ENCODE measurements at regions not wholly inside any gene's neighbourhood (a gene's known extent, or its start where the extent isn't known, plus 50 kb on each side); places are given as distances from the start of the nearest gene placed in this dataset.
"Not testable (repeated sequence)": the region's sequence is repeated elsewhere in the genome, so short reads cannot be mapped to it uniquely, and the experiment has no call there.

- no peak for DNase-seq
These were observed 375.7 kb downstream of the CCSER2 start for GRCh38 chr10:84704101-84704500.

GRCh38 chr10:84706431-84706830 lies 378.0 kb downstream of the CCSER2 start:
- DNase-seq: no peak

GRCh38 chr10:84706875-84707274 lies 378.5 kb downstream of the CCSER2 start:
- DNase-seq: no peak

DNA sequence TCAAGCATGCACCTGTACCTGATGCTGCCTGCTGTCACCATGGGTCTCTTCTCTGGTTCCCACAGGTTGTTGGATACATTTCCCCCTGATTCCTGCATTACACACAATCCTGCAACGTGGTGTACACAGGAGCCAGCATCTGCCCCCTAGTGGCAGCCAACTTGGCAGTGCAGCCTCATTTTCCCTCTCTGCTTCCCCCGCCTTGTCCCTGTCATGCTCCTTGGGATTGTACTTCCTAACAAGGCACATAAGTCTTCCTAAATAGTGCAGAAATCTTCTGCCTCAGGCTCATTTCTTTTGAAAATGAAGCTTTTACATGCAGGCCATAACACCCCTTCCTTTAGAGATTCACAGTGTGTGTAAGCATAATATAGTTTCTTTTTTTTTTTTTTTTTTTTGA lies 387.5 kb downstream of the CCSER2 start:
- peak; percentile 5 for DNase-seq

DNA sequence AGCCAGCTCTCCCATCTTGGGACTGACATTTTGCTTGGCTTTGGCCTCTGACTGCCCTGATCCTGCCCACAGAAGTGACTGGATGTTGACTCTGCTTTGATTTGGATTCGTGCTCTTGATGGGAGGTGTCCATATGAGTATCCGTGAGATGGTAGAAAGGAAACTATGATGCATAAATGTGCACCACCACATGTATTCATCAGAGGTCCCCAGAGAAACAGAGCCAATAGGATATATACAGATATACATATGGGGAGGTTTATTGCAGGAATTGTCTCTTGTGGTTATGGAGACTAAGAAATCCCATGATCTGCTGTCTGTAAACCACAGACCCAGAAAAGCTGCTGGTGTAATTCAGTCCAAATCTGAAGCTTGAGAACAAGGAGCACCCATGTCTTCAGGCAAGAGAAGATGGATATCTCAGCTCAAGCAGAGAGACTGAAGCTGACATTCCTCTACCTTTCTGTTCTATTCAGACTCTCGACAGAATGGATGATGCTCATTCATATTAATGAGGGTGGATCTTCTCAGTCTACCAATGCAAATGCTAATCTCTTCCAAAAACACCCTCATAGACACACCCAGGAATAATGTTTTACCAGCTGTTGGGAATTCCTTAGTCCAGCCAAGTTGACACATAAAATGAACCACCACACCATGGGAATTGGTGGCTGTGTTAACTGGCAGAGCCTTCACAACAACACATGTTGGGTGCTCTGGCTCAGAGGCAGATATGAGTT lies 390.7 kb downstream of the CCSER2 start:
- no peak for DNase-seq

DNA sequence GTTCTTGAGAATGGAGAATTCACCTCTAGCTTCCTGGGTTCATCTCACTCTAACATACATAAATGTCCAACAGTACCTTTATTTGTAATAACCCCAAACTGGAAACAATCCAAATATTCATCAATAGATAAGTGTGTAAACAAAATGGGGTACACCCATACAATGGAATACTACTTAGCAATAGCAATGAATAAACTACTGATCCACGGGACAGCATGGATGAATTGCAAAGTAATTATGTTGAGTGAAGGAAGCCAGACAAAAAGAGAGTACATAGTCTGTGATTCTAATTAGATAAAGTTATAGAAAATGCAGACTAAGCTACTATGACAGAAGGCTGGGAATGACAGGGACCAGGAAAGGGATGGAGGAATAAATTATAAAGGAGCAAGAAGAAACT lies 391.3 kb downstream of the CCSER2 start:
- DNase-seq: no peak

- DNase-seq: no peak
These were observed 399.0 kb downstream of the CCSER2 start for GRCh38 chr10:84727398-84727797.

DNA sequence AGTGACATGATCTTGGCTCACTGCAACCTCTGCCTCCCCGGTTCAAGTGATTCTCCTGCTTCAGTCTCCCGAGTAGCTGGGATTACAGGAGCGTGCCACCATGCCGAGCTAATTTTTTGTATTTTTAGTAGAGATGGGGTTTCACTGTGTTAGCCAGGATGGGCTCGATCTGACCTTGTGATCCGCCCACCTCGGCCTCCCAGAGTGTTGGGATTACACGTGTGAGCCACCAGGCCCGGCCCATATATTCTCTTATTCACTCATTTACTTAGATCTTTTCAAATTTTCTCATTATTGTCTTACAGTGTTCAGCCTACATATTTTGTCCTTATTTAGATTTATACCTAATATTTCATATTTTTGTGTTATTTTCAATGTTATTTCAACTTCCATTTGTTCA lies 410.7 kb downstream of the CCSER2 start:
- DNase-seq: not testable (repeated sequence)

DNA sequence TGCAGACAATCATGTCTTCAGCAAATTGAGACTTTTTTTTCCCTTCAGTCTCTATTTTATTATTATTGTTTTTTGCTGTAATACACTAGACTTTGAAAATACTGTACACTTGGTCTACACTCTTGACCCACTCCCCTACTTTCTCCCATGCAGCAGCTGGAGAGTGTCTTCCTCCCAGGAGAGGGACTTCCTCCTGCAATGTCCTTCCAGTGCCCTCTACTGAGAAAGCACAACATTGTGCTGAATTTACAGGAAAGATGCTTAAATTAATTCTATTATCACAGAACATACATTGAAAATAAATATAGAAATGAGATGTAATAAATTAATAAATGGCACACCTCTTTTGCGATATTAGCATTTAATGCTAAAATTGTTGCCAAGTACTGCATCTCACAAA lies 411.3 kb downstream of the CCSER2 start:
- DNase-seq: no peak

- no peak for DNase-seq
These were observed 415.1 kb downstream of the CCSER2 start for GRCh38 chr10:84743483-84743882.

DNA sequence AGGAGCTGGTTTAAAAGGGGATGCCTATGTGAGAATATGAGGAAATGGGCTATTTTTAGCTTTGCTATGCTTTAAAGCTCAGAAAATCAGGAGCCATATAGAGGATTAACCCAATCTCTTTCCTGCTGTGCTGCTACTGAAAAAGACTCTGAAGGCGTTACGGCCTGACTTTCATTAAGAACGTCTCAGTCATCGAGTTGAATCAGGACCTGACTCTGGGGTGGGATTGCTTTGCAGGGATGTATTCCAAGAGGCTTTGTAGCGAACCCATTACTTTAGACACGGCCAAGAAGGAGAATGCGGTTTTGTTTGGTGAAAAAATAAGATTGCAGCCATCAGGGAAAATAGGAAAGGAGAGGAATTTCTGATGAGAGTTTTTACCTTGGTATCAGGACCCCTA lies 426.9 kb downstream of the CCSER2 start:
- no peak for DNase-seq

DNA sequence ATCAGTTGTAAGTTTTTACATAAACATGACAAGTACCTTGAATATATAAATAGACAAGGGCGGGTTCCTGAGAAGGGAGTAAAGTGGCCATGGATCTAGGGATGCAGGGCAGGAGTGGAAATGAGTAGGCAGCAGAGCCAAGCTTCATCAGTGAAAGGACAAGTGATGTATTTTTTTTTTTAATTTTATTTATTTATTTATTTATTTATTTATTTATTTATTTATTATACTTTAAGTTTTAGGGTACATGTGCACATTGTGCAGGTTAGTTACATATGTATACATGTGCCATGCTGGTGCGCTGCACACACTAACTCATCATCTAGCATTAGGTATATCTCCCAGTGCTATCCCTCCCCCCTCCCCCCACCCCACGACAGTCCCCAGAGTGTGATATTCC lies 428.3 kb downstream of the CCSER2 start:
- not testable (repeated sequence) for DNase-seq

DNA sequence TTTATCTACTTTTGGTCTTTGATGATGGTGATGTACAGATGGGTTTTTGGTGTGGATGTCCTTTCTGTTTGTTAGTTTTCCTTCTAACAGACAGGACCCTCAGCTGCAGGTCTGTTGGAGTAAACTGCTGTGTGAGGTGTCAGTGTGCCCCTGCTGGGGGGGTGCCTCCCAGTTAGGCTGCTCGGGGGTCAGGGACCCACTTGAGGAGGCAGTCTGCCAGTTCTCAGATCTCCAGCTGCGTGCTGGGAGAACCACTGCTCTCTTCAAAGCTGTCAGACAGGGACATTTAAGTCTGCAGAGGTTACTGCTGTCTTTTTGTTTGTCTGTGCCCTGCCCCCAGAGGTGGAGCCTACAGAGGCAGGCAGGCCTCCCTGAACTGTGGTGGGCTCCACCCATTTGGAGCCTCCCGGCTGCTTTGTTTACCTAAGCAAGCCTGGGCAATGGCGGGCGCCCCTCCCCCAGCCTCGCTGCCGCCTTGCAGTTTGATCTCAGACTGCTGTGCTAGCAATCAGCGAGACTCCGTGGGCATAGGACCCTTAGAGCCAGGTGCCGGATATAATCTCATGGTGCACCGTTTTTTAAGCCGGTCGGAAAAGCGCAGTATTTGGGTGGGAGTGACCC lies 433.7 kb downstream of the CCSER2 start:
- peak; percentile 55 for DNase-seq

DNA sequence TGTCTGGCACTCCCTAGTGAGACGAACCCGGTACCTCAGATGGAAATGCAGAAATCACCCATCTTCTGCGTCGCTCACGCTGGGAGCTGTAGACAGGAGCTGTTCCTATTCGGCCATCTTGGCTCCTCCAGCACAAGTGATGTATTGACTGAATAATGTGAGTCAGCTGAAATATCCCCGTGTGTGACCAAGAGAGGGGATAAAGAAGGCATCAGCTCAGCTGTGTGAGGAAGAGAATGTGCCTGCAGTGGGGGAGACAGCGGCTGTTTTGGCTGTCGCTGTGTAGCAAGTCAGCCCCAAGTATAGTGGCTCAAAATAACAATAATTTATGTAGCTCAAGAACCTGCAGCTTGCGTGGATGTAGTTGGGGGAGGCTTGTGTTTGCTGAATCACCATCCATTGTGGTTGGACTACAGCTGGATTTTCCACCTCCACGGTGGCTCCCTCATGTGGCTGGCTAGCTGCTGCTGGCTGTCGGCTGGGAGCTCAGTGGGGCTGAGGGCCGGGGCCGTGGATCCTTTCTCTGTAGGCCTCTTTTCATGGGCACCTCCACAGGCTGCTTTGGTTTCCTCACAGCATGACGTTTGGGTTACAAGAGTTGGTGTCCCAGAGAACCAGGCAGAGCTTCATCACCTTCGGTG lies 434.5 kb downstream of the CCSER2 start:
- no peak for DNase-seq

GRCh38 chr10:84763965-84764364 lies 435.6 kb downstream of the CCSER2 start:
- DNase-seq: no peak

DNA sequence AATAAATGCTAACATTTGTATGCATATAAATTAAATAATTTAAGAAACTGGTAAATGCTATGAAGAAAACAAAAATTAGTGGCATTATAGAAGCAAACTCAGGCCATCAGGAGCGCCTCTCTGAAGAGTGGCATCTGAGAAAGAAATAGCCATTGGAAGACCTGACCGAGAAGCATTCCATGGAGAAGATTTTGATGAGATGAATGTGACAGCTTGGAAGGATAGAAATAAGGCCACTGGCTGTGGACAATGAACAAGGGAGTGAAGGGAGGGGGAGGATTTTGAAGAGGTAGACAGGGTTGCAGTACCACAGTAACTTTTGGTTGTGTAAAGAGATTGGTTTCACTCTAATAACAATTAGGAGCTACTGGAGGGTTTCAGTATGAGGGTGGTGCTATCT lies 436.7 kb downstream of the CCSER2 start:
- DNase-seq: no peak

- DNase-seq: no peak
These were observed 437.3 kb downstream of the CCSER2 start for GRCh38 chr10:84765656-84766055.

DNA sequence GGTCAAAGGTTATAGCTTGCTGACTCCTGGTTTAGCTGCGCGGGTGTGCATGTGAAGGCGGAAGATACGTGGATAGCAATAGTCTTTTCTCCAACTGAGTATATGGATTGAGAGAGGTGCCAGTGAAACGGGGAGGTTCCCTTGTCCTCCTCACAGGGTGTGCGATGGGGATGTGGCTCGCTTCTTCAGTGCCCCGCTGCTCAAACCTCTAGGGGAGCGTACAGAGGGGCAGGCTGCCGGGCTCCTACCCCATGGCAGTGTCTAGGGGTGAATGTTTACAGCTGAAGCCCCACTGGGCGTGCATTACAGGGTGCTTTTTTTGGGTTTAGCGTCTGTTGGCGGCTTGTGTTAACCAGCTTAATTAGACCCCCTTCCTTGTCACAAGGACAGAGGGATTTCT lies 438.5 kb downstream of the CCSER2 start:
- no peak for DNase-seq

GRCh38 chr10:84768132-84768531 lies 439.7 kb downstream of the CCSER2 start:
- DNase-seq: no peak

- DNase-seq: no peak
These were observed 442.4 kb downstream of the CCSER2 start for GRCh38 chr10:84770824-84771223.

GRCh38 chr10:84783386-84783785 lies 455.0 kb downstream of the CCSER2 start:
- peak; percentile 66 for DNase-seq

- DNase-seq: no peak
These were observed 455.5 kb downstream of the CCSER2 start for GRCh38 chr10:84783909-84784308.

DNA sequence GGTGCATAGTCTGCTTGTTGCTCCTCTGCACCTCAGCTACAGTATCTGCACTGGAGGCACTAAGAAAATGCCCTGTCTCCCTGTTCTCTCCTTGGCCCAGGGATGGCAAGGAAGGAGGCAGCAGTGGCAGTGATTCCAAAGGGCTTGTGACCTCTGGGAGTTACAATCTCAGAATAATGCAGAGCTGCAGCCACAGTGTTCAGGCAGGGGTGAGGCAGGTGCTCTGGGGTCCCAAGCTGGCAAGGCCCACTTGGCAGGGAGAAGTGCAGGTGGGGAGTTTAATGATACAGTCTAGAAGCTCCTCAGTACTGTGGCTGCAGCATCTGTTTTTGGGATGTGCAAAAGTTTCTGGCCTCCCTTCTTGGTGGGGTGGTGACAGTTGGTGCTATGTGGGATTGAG lies 456.4 kb downstream of the CCSER2 start:
- no peak for DNase-seq

DNA sequence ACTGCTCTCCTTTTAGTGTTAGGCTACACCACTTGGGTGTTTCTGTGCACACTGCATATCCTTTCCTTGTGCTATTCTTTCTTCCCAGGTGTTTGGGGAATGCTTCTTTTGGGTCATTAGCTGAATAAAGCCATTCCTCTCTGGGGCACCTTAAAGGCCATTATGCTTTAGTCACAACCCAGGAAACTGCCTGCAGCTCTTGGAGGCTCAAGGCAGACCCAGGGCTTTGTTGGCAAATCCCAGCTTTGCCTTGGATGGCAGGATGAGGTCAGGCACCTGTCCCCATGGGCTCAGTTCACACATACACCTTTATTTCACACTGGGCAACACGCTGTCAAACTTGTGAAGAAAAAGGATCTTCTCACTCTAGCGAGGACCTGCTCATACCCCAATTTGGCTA lies 460.6 kb downstream of the CCSER2 start:
- no peak for DNase-seq

Measured in NCI-H2171 treated with DMSO at 0.1 percent for 48 hours (cell line).